C4-2B (cell line): ENCODE measurements at regions not wholly inside any gene's neighbourhood (a gene's known extent, or its start where the extent isn't known, plus 50 kb on each side); places are given as distances from the start of the nearest gene placed in this dataset.

Source experiments
- ZFX ChIP-seq: fragments of 450-650 bp; IDR thresholded peaks from 2 replicates; pipeline ENCODE4 v1.6.1; 2017
- TF ChIP-seq, protein P1 (sequence below): fragments of 450-650 bp; conservative IDR thresholded peaks from 2 replicates; pipeline ENCODE4 v1.5.1; 2017; ENCODE audit warnings: mild to moderate bottlenecking

DNA sequence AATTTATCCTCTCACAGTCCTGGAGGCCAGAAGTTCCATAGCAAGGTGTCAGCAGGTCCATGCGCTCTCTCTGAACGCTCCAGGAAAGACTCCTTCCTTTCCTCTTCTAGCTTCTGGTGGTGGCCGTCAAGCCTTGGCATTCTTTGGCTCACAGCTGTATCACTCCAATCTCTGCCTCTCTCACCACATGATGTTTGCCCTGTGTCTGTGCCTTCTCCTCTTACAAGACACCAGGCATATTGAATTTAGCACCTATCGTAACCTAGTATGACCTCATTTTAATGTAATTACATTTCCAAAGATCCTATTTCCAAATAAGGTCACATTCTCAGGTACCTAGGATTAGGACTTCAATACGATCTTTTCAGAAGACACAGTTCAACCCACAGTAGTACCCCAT lies 428.5 kb downstream of the CD83 start:
- TF ChIP-seq, protein P1, sequence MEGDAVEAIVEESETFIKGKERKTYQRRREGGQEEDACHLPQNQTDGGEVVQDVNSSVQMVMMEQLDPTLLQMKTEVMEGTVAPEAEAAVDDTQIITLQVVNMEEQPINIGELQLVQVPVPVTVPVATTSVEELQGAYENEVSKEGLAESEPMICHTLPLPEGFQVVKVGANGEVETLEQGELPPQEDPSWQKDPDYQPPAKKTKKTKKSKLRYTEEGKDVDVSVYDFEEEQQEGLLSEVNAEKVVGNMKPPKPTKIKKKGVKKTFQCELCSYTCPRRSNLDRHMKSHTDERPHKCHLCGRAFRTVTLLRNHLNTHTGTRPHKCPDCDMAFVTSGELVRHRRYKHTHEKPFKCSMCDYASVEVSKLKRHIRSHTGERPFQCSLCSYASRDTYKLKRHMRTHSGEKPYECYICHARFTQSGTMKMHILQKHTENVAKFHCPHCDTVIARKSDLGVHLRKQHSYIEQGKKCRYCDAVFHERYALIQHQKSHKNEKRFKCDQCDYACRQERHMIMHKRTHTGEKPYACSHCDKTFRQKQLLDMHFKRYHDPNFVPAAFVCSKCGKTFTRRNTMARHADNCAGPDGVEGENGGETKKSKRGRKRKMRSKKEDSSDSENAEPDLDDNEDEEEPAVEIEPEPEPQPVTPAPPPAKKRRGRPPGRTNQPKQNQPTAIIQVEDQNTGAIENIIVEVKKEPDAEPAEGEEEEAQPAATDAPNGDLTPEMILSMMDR, result no peak
- no peak for TF ChIP-seq ZFX
